Karpas-422 (cell line): ENCODE measurements at regions not wholly inside any gene's neighbourhood (a gene's known extent, or its start where the extent isn't known, plus 50 kb on each side); places are given as distances from the start of the nearest gene placed in this dataset.

ENCODE experiments used
- DNase-seq: peaks from one replicate; pipeline ENCODE4 v3.0.0-alpha.2; 2015
- H2AFZ ChIP-seq: fragments of 200-600 bp; sonication (generic); 2 replicates; pipeline ENCODE4 v1.6.1; 2014; ENCODE audit warnings: antibody characterized with exemption, low read length, mixed read lengths
- H3K27ac ChIP-seq: fragments of 200-600 bp; sonication (generic); 2 replicates; pipeline ENCODE4 v1.5.1; 2014; ENCODE audit warnings: mild to moderate bottlenecking, low read length, moderate library complexity
- H3K27me3 ChIP-seq: fragments of 200-600 bp; sonication (generic); 2 replicates; pipeline ENCODE4 v1.6.1; 2014; ENCODE audit warnings: low read length, mixed read lengths
- H3K36me3 ChIP-seq: fragments of 200-600 bp; sonication (generic); 2 replicates; pipeline ENCODE4 v1.6.1; 2014; ENCODE audit warnings: low read length, mixed read lengths; ENCODE audit not compliant: insufficient read depth
- H3K4me1 ChIP-seq: fragments of 200-600 bp; sonication (generic); 2 replicates; pipeline ENCODE4 v1.6.1; 2014; ENCODE audit warnings: mild to moderate bottlenecking, low read length, mixed read lengths
- H3K4me2 ChIP-seq: fragments of 200-600 bp; sonication (generic); 2 replicates; pipeline ENCODE4 v1.6.1; 2014; ENCODE audit warnings: low read length, low read depth, mild to moderate bottlenecking; ENCODE audit not compliant: poor library complexity, severe bottlenecking
- H3K4me3 ChIP-seq: fragments of 200-600 bp; sonication (generic); 2 replicates; pipeline ENCODE4 v1.5.1; 2014; ENCODE audit warnings: mild to moderate bottlenecking, antibody characterized with exemption, low read length, mixed read lengths
- H3K79me2 ChIP-seq: fragments of 200-600 bp; sonication (generic); 2 replicates; pipeline ENCODE4 v1.6.1; 2014; ENCODE audit warnings: mild to moderate bottlenecking, low read length, mixed read lengths
- H3K9ac ChIP-seq: fragments of 200-600 bp; sonication (generic); 2 replicates; pipeline ENCODE4 v1.6.0; 2014; ENCODE audit warnings: low read length
- H3K9me2 ChIP-seq: fragments of 200-600 bp; sonication (generic), shearing (Covaris generic); replicated peaks from 2 replicates; pipeline ENCODE4 v1.6.0; 2014; ENCODE audit warnings: mild to moderate bottlenecking, low read length, moderate library complexity; ENCODE audit not compliant: insufficient read depth
- H3K9me3 ChIP-seq: fragments of 300-700, 200-600 bp; sonication (generic); 2 replicates; pipeline ENCODE4 v1.6.1; 2014; ENCODE audit warnings: low read length, mixed read lengths
- H4K20me1 ChIP-seq: fragments of 200-600 bp; sonication (generic); 2 replicates; pipeline ENCODE4 v1.6.1; 2014; ENCODE audit warnings: mild to moderate bottlenecking, antibody characterized with exemption, low read length, low read depth; ENCODE audit not compliant: insufficient read depth

DNA sequence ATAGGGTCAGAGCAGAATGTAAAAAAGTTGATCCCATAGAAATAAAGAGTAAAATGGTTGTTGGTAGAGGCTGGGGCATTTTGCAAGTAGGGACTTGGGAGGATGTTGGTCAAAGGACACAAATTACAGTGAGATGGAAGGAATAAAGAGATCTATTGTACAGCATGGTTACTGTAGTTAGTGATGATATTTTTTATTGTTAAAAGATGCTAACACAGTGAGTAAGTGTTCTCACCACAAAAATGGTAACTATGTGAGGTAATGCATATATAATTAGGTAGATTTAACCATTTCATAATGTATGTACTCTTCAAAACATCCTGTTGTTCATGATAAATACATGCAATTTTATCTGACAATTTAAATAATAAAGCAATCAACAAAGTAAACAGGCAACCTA, 280.7 kb upstream of the MAGI2 start:
- no peak for DNase-seq
- H3K4me1 ChIP-seq, result no peaks in the 10 kb centered on the region
- no peak overlapping the region for H3K4me2 ChIP-seq
- H3K4me3 ChIP-seq, result no peak overlapping the region
- no peaks in the 10 kb centered on the region for H3K27me3 ChIP-seq
- no peaks in the 10 kb centered on the region for H3K9me2 ChIP-seq
- no peak overlapping the region for H2AFZ ChIP-seq
- peaks cover 15% of the 10 kb centered on the region for H3K9me3 ChIP-seq
- no peak overlapping the region for H3K27ac ChIP-seq
- H3K79me2 ChIP-seq, result no peaks in the 10 kb centered on the region
- H4K20me1 ChIP-seq, result no peaks in the 10 kb centered on the region
- H3K9ac ChIP-seq, result no peak overlapping the region
- no peaks in the 10 kb centered on the region for H3K36me3 ChIP-seq

DNA sequence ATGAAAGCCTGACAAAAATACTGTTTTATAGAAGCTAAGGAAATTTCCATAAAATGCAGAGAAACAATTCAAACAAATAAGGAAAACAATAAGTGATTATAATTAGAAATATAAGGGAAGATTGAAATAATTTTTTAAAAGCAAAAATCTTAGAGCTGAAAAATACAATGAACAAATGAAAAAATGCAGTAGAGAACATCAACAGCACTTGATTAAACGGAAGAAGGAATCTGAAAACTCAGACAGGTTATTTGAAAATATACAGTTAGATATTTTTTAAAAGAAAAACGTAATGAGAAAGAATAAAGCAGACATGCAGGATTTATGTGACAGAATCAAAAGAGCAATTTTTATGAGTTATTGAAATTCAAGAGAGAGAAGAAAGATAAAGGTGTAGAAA, 279.1 kb upstream of the MAGI2 start:
- no peaks in the 10 kb centered on the region for H4K20me1 ChIP-seq

DNA sequence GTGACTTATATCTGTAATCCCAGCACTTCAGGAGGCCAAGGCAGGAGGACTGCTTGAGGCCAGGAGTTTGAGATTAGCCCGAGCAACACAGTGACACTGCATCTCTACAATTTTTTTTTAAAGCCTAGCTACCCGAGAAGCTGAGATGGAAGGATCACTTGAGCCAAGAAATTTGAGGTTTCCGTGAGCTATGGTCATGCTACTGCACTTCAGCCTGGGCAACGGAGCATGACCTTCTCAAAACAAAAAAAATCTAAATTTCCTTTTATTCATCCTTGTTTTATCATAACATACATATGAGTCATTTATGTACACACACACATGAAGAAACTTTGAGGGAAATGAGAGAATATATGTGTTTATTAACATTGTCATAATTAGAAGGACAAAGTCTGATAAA, 277.5 kb upstream of the MAGI2 start:
- Histone ChIP-seq H3K27ac (no peak overlapping the region), H3K9me2 (no peaks in the 10 kb centered on the region), H3K4me3 (no peak overlapping the region), H2AFZ (no peak overlapping the region), H3K79me2 (no peaks in the 10 kb centered on the region), H3K4me1 (no peaks in the 10 kb centered on the region), H3K9ac (no peak overlapping the region), H4K20me1 (no peaks in the 10 kb centered on the region), H3K9me3 (peaks cover 15% of the 10 kb centered on the region; the same call in 1 of the 2 replicates), H3K4me2 (no peak overlapping the region), H3K36me3 (no peaks in the 10 kb centered on the region), H3K27me3 (no peaks in the 10 kb centered on the region)
- DNase-seq, result no peak

More for the DNA sequence above, 279.1 kb upstream of the MAGI2 start:
- Histone ChIP-seq H2AFZ (no peak overlapping the region), H3K4me3 (no peak overlapping the region), H3K9me2 (no peaks in the 10 kb centered on the region), H3K27me3 (no peaks in the 10 kb centered on the region), H3K36me3 (no peaks in the 10 kb centered on the region), H3K4me1 (no peaks in the 10 kb centered on the region), H3K9me3 (peaks cover 15% of the 10 kb centered on the region), H3K79me2 (no peaks in the 10 kb centered on the region), H3K4me2 (no peak overlapping the region), H3K9ac (no peak overlapping the region), H3K27ac (no peak overlapping the region)
- DNase-seq, result no peak

DNA sequence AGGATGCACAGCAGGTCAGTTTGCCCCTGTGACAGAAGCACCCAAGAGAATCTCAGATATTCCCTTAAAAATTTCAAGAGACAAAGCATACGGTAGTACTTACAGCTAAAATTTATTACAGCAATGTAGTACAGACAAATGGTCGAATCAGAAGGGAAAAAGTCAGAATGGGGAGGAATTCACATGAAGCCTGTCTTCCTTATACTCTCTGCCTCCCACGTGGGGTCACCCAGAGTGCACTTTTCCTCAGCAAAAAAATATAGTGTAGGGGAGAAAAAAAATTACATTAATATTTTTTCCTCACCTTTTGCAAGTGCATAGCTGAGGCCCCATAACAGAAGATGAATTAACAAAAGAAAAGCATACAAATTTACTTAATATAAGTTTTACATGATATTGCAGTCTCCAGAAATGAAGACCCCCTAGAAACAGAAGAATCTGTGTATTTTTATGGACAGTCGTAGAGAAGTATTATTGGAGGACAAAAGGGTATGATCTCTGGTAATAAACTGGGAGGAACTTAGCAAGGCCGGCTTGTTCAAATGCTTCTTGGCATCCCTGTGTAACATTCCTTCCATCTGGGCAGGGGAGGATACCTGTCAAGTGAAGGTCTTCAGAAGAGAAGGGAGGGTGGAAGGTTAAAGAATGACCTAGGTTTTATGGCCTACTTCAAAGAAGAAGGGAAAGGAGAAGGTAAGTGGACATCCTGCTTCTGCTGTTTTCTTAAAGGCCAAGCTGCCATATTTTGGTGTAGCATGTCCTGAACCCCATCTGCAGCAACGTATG, 270.6 kb upstream of the MAGI2 start:
- Histone ChIP-seq H2AFZ (no peak overlapping the region), H3K4me1 (no peaks in the 10 kb centered on the region)

DNA sequence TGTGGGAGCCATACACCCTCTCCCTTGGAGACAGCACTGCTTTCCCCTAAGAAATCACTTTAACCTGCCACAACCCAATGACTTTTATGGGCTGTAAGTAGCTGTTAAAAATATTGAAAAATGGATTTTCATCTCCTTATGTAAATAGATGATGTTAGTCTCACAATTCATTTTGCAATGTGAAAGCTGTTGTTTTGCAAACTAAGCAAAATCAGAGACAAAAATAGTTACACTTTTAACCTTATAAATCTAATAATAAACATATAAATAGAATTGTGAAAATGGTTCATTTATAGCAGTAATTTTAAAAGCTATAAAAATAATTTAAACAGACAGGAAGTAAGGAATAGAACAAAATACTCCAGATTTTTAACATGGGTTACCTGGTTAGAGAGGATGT, 268.8 kb upstream of the MAGI2 start:
- no peak for DNase-seq
- Histone ChIP-seq H3K36me3 (no peaks in the 10 kb centered on the region), H3K4me1 (no peaks in the 10 kb centered on the region), H3K27me3 (no peaks in the 10 kb centered on the region), H3K79me2 (no peaks in the 10 kb centered on the region), H3K4me2 (no peak overlapping the region), H2AFZ (no peak overlapping the region), H3K27ac (no peak overlapping the region), H3K4me3 (no peak overlapping the region), H3K9ac (no peak overlapping the region), H4K20me1 (no peaks in the 10 kb centered on the region), H3K9me3 (peaks cover 3% of the 10 kb centered on the region), H3K9me2 (no peaks in the 10 kb centered on the region)

More for the DNA sequence above, 270.6 kb upstream of the MAGI2 start:
- H3K4me2 ChIP-seq, result no peak overlapping the region
- H3K27ac ChIP-seq, result no peak overlapping the region
- no peaks in the 10 kb centered on the region for H3K27me3 ChIP-seq
- H3K9ac ChIP-seq, result no peak overlapping the region
- no peak for DNase-seq
- no peaks in the 10 kb centered on the region for H3K79me2 ChIP-seq
- H3K9me2 ChIP-seq, result no peaks in the 10 kb centered on the region
- no peaks in the 10 kb centered on the region for H3K36me3 ChIP-seq
- no peak overlapping the region for H3K4me3 ChIP-seq
- H3K9me3 ChIP-seq, result no peaks in the 10 kb centered on the region; the same call in none of the 2 replicates
- H4K20me1 ChIP-seq, result no peaks in the 10 kb centered on the region

DNA sequence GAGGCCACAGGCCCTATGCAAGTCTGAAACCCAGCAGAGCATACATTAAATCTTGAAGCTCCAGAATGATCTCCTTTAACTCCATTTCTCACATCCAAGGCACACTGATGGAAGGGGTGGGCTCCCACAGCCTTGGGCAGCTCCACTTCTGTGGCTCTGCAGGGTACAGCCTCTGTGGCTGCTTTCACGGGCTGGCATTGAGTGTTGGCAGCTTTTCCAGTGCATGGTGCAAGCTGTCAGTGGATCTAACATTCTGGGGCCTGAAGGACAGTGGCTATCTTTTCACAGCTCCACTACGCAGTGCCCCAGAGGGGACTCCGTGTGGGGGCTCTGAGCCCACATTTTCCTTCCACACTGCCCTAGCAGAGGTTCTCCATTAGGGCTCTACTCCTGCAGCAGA, 265.7 kb upstream of the MAGI2 start:
- no peak overlapping the region for H3K9ac ChIP-seq
- no peaks in the 10 kb centered on the region for H3K9me2 ChIP-seq
- no peaks in the 10 kb centered on the region for H3K4me1 ChIP-seq
- no peaks in the 10 kb centered on the region for H3K79me2 ChIP-seq
- no peak overlapping the region for H3K4me3 ChIP-seq
- no peaks in the 10 kb centered on the region for H3K27me3 ChIP-seq
- no peaks in the 10 kb centered on the region for H3K36me3 ChIP-seq
- DNase-seq, result no peak
- no peak overlapping the region for H2AFZ ChIP-seq
- peaks cover 12% of the 10 kb centered on the region for H3K9me3 ChIP-seq
- H3K27ac ChIP-seq, result no peak overlapping the region
- H4K20me1 ChIP-seq, result no peaks in the 10 kb centered on the region
- no peak overlapping the region for H3K4me2 ChIP-seq

DNA sequence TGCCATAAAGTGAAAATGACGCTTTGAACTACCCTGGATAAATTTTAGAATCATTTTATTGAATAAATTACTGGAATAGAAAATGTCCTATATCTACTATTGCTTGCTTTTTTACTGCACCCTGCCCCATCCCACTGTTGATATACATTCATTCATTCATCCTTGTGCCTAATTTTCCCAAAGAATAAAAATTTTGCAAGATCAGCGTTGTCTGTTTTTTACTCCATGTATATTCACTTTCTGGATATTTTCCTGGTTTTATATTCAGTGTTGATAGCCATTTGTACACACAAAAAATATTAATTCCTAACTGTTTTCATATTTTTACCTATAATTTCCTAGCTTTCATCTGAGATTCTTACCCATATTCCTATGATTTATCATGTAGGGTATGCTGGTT, 262.9 kb upstream of the MAGI2 start:
- peaks cover 20% of the 10 kb centered on the region for H3K9me3 ChIP-seq
- H3K36me3 ChIP-seq, result no peaks in the 10 kb centered on the region
- H4K20me1 ChIP-seq, result no peaks in the 10 kb centered on the region
- H3K9ac ChIP-seq, result no peak overlapping the region
- no peaks in the 10 kb centered on the region for H3K79me2 ChIP-seq
- no peaks in the 10 kb centered on the region for H3K27me3 ChIP-seq
- no peak overlapping the region for H3K4me2 ChIP-seq
- no peak overlapping the region for H2AFZ ChIP-seq
- H3K4me1 ChIP-seq, result no peaks in the 10 kb centered on the region
- H3K4me3 ChIP-seq, result no peak overlapping the region
- no peak for DNase-seq
- no peak overlapping the region for H3K27ac ChIP-seq
- H3K9me2 ChIP-seq, result no peaks in the 10 kb centered on the region

DNA sequence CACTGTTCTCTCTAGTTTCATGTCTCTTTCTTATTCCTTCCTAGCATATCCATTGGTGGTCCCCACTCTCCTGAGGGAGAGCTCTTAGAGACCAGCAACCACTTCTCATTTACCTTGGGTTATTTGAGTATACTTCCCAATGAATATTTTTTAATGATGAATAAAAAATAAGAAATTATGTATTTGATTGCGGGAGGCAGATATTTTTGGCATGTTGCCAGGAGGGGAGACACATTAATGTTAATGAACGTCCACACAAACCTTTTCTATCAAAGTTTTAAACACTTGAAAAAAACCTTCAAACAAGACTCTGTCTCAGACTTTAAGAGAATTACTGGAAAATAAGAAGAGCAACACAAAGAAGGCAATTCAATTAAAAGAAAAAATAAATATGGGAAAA, 260.6 kb upstream of the MAGI2 start:
- H3K4me1 ChIP-seq, result no peaks in the 10 kb centered on the region
- no peak overlapping the region for H3K4me3 ChIP-seq
- H3K27ac ChIP-seq, result no peak overlapping the region
- no peak overlapping the region for H2AFZ ChIP-seq
- no peak overlapping the region for H3K9ac ChIP-seq
- H3K4me2 ChIP-seq, result no peak overlapping the region
- DNase-seq, result no peak
- H3K9me3 ChIP-seq, result peaks cover 28% of the 10 kb centered on the region
- H3K79me2 ChIP-seq, result no peaks in the 10 kb centered on the region
- no peaks in the 10 kb centered on the region for H4K20me1 ChIP-seq
- no peaks in the 10 kb centered on the region for H3K9me2 ChIP-seq
- H3K36me3 ChIP-seq, result no peaks in the 10 kb centered on the region
- no peaks in the 10 kb centered on the region for H3K27me3 ChIP-seq
